ENCODE measurements at regions not wholly inside any gene's neighbourhood (a gene's known extent, or its start where the extent isn't known, plus 50 kb on each side); places are given as distances from the start of the nearest gene placed in this dataset.

GRCh38 chr5:2897276-2897961, 145.9 kb upstream of the IRX2 start:
- H3K27me3 Mint-ChIP-seq: peaks cover 15% of the 10 kb centered on the region
- H3K9me3 Mint-ChIP-seq: no peaks in the 10 kb centered on the region
- H3K27ac Mint-ChIP-seq: no peak overlapping the region
- H3K4me3 Mint-ChIP-seq: no peak overlapping the region
- H3K36me3 Mint-ChIP-seq: no peaks in the 10 kb centered on the region
- TF ChIP-seq, protein P1, sequence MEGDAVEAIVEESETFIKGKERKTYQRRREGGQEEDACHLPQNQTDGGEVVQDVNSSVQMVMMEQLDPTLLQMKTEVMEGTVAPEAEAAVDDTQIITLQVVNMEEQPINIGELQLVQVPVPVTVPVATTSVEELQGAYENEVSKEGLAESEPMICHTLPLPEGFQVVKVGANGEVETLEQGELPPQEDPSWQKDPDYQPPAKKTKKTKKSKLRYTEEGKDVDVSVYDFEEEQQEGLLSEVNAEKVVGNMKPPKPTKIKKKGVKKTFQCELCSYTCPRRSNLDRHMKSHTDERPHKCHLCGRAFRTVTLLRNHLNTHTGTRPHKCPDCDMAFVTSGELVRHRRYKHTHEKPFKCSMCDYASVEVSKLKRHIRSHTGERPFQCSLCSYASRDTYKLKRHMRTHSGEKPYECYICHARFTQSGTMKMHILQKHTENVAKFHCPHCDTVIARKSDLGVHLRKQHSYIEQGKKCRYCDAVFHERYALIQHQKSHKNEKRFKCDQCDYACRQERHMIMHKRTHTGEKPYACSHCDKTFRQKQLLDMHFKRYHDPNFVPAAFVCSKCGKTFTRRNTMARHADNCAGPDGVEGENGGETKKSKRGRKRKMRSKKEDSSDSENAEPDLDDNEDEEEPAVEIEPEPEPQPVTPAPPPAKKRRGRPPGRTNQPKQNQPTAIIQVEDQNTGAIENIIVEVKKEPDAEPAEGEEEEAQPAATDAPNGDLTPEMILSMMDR (conservative IDR thresholded peaks at IDR 0.05): no peak
- peaks cover 17% of the 10 kb centered on the region for H3K4me1 Mint-ChIP-seq (ENCODE audit: unreplicated experiment)
- peak; percentile 60 for DNase-seq (ENCODE audit: extremely low spot score, unreplicated experiment)

DNA sequence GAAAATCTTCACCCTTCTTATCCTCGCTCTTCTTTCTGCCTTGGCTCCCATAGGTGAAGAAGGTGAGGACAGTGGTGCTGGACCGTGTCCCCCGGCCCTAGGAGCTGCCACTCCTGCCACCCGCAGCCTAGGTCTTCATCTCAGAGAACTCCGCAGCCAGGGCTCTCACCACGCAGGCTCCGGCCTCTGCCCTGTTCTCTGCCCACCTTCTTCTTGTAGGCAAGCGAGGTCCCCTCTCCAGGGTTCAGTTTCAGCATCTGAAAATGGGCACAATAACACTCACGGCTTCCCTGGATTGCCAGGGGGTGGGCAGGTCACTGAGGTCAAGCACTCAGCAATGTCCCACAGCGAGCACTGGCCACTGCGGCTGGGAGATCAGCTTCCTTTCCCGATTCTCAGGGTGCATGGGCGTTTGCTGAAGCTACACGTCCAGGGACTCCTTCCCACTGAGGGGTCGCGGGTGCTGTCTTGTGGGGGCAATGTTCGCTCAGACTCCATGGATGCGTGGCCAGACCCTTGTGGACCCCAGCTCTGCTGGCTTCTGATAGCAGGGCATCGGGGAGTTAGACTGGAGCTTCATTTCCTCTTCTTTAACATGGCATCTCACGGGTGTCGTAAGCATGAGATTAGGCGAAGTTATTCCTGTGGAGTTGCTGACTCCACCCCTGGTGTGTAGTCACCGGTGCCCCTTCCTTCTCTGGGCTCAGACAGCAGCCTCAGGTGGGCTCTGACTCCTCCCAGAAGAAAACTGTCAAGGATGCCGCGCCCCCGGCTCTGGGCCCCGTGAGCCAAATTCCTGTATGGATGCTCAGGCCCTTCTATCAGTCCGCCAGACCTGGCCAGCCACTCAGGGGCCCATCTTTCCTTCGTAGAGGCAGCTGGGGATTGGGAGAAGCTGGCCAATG, 145.1 kb upstream of the IRX2 start:
- peaks cover 17% of the 10 kb centered on the region for H3K4me1 Mint-ChIP-seq (ENCODE audit: unreplicated experiment)
- H3K27me3 Mint-ChIP-seq: peaks cover 15% of the 10 kb centered on the region
- H3K4me3 Mint-ChIP-seq: no peak overlapping the region
- no peak overlapping the region for H3K27ac Mint-ChIP-seq
- DNase-seq (ENCODE audit: extremely low spot score, unreplicated experiment): peak; percentile 62
- TF ChIP-seq, protein P1 (conservative IDR thresholded peaks at IDR 0.05): no peak
- no peaks in the 10 kb centered on the region for H3K36me3 Mint-ChIP-seq
- H3K9me3 Mint-ChIP-seq: no peaks in the 10 kb centered on the region

- Mint-ChIP-seq H3K27me3 (peaks cover 15% of the 10 kb centered on the region), H3K4me1 (ENCODE audit: unreplicated experiment) (peaks cover 17% of the 10 kb centered on the region), H3K36me3 (no peaks in the 10 kb centered on the region), H3K4me3 (no peak overlapping the region), H3K9me3 (peaks cover under 1% of the 10 kb centered on the region), H3K27ac (no peak overlapping the region)
- TF ChIP-seq, protein P1 (conservative IDR thresholded peaks at IDR 0.05): no peak
- peak; percentile 43 for DNase-seq (ENCODE audit: extremely low spot score, unreplicated experiment)
Observed at GRCh38 chr5:2895876-2896275, 144.4 kb upstream of the IRX2 start.

DNA sequence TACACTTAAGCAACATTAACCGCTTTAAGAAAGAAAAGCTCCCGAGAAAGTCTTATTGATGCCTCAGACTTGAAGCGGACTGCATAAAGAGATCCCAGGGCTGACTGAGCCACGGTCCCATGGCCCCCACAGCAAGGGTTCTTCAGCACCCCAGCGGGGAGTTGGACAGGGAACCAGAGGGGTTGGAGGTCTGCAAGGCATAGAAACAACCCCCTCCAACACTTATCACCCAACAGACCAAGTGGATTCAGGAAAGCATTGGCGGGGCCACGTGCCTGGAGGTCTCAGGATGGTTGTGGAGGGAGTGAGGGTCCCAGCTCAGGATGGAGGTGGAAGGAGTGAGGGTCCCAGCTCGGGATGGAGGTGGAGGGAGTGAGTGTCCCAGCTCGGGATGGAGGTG, 143.7 kb upstream of the IRX2 start:
- peaks cover 19% of the 10 kb centered on the region for H3K27me3 Mint-ChIP-seq

GRCh38 chr5:2894736-2895135, 143.3 kb upstream of the IRX2 start:
- TF ChIP-seq, protein P1 (conservative IDR thresholded peaks at IDR 0.05): no peak
- H3K9me3 Mint-ChIP-seq: peaks cover 4% of the 10 kb centered on the region
- H3K27me3 Mint-ChIP-seq: peaks cover 19% of the 10 kb centered on the region
- peaks cover 4% of the 10 kb centered on the region for H3K36me3 Mint-ChIP-seq
- peak overlapping the region; percentile 65 for H3K4me3 Mint-ChIP-seq
- H3K4me1 Mint-ChIP-seq (ENCODE audit: unreplicated experiment): peaks cover 17% of the 10 kb centered on the region
- peak; percentile 34 for DNase-seq (ENCODE audit: extremely low spot score, unreplicated experiment)
- no peak overlapping the region for H3K27ac Mint-ChIP-seq

More for the DNA sequence above, 143.7 kb upstream of the IRX2 start:
- Mint-ChIP-seq H3K27ac (no peak overlapping the region), H3K36me3 (peaks cover 4% of the 10 kb centered on the region), H3K4me3 (peak overlapping the region; percentile 65), H3K4me1 (ENCODE audit: unreplicated experiment) (peaks cover 17% of the 10 kb centered on the region), H3K9me3 (peaks cover 4% of the 10 kb centered on the region)
- DNase-seq (ENCODE audit: extremely low spot score, unreplicated experiment): peak; percentile 32
- TF ChIP-seq, protein P1 (conservative IDR thresholded peaks at IDR 0.05): no peak

Data from type B pancreatic cell (in vitro differentiated cells).